Coronary artery (tissue), 2 donors: ENCODE measurements at regions not wholly inside any gene's neighbourhood (a gene's known extent, or its start where the extent isn't known, plus 50 kb on each side); places are given as distances from the start of the nearest gene placed in this dataset.
"Not testable (repeated sequence)": the region's sequence is repeated elsewhere in the genome, so short reads cannot be mapped to it uniquely, and the experiment has no call there.

Experiments
- DNase-seq: peaks from one replicate; pipeline ENCODE4 v3.0.0-alpha.2; 2017; ENCODE audit warnings: low spot score
- H3K27ac ChIP-seq, 2 donors: fragments of 200-600 bp; sonication (generic); one replicate each; pipeline ENCODE4 v1.5.1; 2016 to 2019
- H3K4me3 ChIP-seq: fragments of 200-600 bp; sonication (generic); 2 replicates; pipeline ENCODE4 v1.5.1; 2016; ENCODE audit warnings: mild to moderate bottlenecking, moderate library complexity
- CTCF ChIP-seq: fragments of 200-600 bp; sonication (generic); IDR thresholded peaks from one replicate; pipeline ENCODE4 v1.5.1; 2019; ENCODE audit warnings: antibody characterized with exemption

- no peak for DNase-seq
- H3K4me3 ChIP-seq, result peak overlapping the region; percentile 68
Observed at GRCh38 chr20:25987073-25987927, 290.6 kb upstream of the ZNF337 start.

GRCh38 chr20:25985597-25985996, 288.9 kb upstream of the ZNF337 start:
- Histone ChIP-seq H3K27ac (no peak overlapping the region), H3K4me3 (peak overlapping the region; percentile 66)
- DNase-seq, result no peak
- TF ChIP-seq CTCF, result no peak

More at GRCh38 chr20:25987073-25987927, 290.6 kb upstream of the ZNF337 start:
- no peak overlapping the region for H3K27ac ChIP-seq
- no peak for TF ChIP-seq CTCF

- TF ChIP-seq CTCF, result no peak
- peak overlapping the region; percentile 66 for H3K4me3 ChIP-seq
- no peak for DNase-seq
- peak overlapping the region in 1 of 2 donors; percentile 32 for H3K27ac ChIP-seq
Observed at GRCh38 chr20:25984933-25985332, 288.3 kb upstream of the ZNF337 start.

GRCh38 chr20:25982701-25983100, 286.0 kb upstream of the ZNF337 start:
- DNase-seq, H3K27ac ChIP-seq, H3K4me3 ChIP-seq: not testable (repeated sequence)

DNA sequence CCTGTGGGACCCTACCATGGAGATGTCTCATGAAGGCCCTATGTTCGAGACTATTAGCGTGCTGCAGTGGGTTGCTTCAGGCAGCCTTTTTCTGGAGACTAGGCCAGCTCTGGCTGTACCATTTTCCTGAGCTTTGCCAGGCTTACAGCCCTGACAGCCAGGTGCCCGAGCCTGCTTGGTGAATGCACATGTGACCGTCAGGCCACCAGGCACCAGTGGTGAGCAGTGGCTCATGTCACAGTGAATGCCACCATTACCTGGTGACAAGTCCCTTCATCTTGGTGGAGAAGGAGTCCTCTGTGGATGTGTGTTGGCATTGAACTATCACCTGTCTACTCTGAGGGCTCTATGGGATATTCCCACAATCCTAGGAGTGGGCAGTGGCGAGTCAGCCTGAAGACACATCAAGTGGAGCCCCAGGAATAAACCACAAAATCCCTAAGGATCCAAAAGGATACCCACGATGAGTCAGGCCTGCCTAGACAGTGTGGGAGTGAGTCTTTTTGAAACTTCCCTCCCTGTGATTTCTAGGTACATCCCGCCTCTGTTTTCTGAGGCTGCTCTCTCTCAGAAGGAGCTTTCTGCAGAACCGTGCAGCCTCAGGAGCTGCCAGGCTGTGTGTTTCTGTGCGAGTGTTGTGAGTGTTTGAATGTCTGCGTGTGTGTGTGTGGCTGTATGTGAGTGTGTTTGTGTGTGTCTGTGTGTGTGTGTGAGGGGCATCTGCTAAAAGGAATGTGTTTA, 282.0 kb upstream of the ZNF337 start:
- not testable (repeated sequence) for H3K4me3 ChIP-seq, H3K27ac ChIP-seq, DNase-seq

- H3K4me3 ChIP-seq, DNase-seq, H3K27ac ChIP-seq: not testable (repeated sequence)
Observed at GRCh38 chr20:25975816-25976215, 279.2 kb upstream of the ZNF337 start.

- not testable (repeated sequence) for DNase-seq, H3K4me3 ChIP-seq, H3K27ac ChIP-seq
Observed at GRCh38 chr20:25965203-25965602, 268.6 kb upstream of the ZNF337 start.

DNA sequence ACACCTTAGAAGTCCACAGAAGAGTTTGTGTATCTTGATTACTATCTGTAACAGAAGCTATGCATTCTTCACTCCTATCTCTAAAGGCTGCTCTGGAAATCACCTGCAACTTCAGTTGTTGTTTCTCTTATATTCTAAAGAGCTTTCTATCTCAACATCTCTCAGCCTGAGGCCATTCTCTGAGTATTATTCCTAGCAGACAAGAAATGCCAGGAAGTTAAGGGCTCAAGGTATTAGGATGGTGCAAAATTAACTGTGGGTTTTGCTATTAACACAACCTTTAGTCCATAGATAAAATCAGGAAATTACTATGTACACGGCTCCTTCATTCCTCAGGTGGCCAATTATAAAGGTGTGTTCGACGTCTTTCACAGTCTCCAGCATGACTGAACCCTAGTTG, 257.2 kb upstream of the ZNF337 start:
- not testable (repeated sequence) for DNase-seq, H3K27ac ChIP-seq, H3K4me3 ChIP-seq

- not testable (repeated sequence) for DNase-seq, H3K27ac ChIP-seq, H3K4me3 ChIP-seq
Observed at GRCh38 chr20:25935230-25935629, 238.6 kb upstream of the ZNF337 start.

DNA sequence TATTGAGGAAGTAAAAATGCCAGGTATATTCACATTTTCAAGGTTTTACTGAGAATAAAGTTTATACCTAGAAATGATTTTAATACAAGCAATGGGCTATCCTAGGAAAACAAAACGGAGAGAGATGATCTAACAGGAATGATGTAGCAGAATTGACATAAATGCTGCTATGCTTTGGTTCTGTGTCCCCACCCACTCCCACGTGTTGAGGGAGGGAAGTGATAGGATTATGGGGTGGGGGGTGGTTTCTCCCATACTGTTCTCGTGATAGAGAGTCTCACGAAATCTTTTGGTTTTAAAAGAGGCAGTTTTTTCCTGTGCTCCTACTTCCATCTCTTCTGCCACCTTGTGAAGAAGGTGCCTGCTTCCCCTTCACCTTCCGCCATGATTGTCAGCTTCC, 236.2 kb upstream of the ZNF337 start:
- not testable (repeated sequence) for H3K4me3 ChIP-seq, H3K27ac ChIP-seq, DNase-seq

- not testable (repeated sequence) for DNase-seq
Observed at GRCh38 chr20:25932170-25932569, 235.5 kb upstream of the ZNF337 start.

GRCh38 chr20:25902321-25902720, 205.7 kb upstream of the ZNF337 start:
- H3K4me3 ChIP-seq, H3K27ac ChIP-seq, DNase-seq: not testable (repeated sequence)

More at GRCh38 chr20:25932170-25932569, 235.5 kb upstream of the ZNF337 start:
- H3K4me3 ChIP-seq, H3K27ac ChIP-seq: not testable (repeated sequence)

- H3K27ac ChIP-seq, DNase-seq, H3K4me3 ChIP-seq: not testable (repeated sequence)
Observed at GRCh38 chr20:25898663-25899062, 202.0 kb upstream of the ZNF337 start.

- not testable (repeated sequence) for H3K27ac ChIP-seq, DNase-seq, H3K4me3 ChIP-seq
Observed at GRCh38 chr20:25879096-25879495, 182.4 kb upstream of the ZNF337 start.

GRCh38 chr20:25868650-25868979, 172.0 kb upstream of the ZNF337 start:
- not testable (repeated sequence) for H3K27ac ChIP-seq, DNase-seq
- peak overlapping the region; percentile 68 for H3K4me3 ChIP-seq
